ENCODE measurements at regions not wholly inside any gene's neighbourhood (a gene's known extent, or its start where the extent isn't known, plus 50 kb on each side); places are given as distances from the start of the nearest gene placed in this dataset.

DNA sequence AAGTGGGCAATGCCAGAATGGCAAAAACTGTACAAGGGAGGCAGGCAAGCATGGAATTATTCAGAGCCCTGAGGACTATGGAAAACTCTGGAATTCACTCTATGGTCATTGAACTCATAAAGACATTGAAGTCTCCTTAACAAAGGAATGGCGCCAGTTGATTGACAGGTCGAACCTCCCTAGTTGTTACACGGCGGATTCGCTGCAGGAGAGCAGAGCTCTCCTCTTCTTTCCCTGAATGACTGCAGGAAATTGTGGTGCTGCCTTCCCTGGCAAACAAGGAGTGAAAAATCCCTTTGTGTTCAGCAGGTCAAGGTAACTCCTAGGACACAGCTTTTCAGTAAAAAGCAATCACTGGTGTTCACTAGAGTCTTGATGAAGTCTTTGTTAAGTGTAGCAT is 732.8 kb upstream of the FRG1 start:
- WGBS, 2 donors (ENCODE audit: extremely low coverage in 2 of 2, insufficient read length in 2 of 2, insufficient replicate concordance in 1 of 2): no CpG with 5 or more reads among the region's 5 CpGs
- Histone ChIP-seq H3K23ac (ENCODE audit: low read depth, low read length, poor library complexity) (no peak overlapping the region), H2BK5ac (ENCODE audit: low read length) (no peak overlapping the region), H4K8ac (ENCODE audit: low read depth, low read length) (no peak overlapping the region), H2BK15ac (ENCODE audit: low read length) (no peak overlapping the region), H2BK120ac (ENCODE audit: low read depth, low read length) (no peak overlapping the region), H2AK5ac (ENCODE audit: low read depth, low read length) (no peak overlapping the region), H3K79me1 (ENCODE audit: low read depth, low read length) (no peaks in the 10 kb centered on the region), H3K36me3 (replicated peaks in 1 of 2; ENCODE audit: control insufficient read depth in 2 of 2, insufficient read depth in 2 of 2, low read length in 2 of 2) (no peaks in the 10 kb centered on the region), H3K9ac (ENCODE audit: low read depth, low read length, poor library complexity) (no peak overlapping the region), H3K4me3 (ENCODE audit: low read length in 2 of 2) (no peak overlapping the region), H3K14ac (ENCODE audit: low read length) (no peak overlapping the region), H2BK12ac (ENCODE audit: low read length) (no peak overlapping the region), H3K4me2 (ENCODE audit: insufficient read depth, low read length, poor library complexity, severe bottlenecking) (no peak overlapping the region), H2AFZ (ENCODE audit: low read length) (no peak overlapping the region), H3K27ac (replicated peaks; ENCODE audit: low read length) (no peak overlapping the region), H3K4me1 (ENCODE audit: control insufficient read depth in 2 of 2, insufficient read depth in 1 of 2, low read depth in 1 of 2, low read length in 2 of 2) (no peaks in the 10 kb centered on the region), H3K18ac (ENCODE audit: low read length) (no peak overlapping the region), H3K9me3 (replicated peaks in 1 of 2; ENCODE audit: control insufficient read depth in 2 of 2, insufficient read depth in 1 of 2, low read depth in 1 of 2, low read length in 2 of 2) (peaks cover 0 to 3% of the 10 kb centered on the region in 2 donors), H4K91ac (ENCODE audit: low read depth, low read length, poor library complexity) (no peak overlapping the region), H3K27me3 (ENCODE audit: control insufficient read depth in 3 of 3, insufficient read depth in 3 of 3, low read depth in 1 of 3, low read length in 3 of 3) (no peaks in the 10 kb centered on the region), H3K4ac (ENCODE audit: low read length) (no peak overlapping the region)
- peak; percentile 12 for DNase-seq (ENCODE audit: low spot score)

- no peak for DNase-seq (ENCODE audit: low spot score)
- Histone ChIP-seq H2BK15ac (ENCODE audit: low read length) (no peak overlapping the region), H3K27ac (replicated peaks; ENCODE audit: low read length) (no peak overlapping the region), H2BK12ac (ENCODE audit: low read length) (no peak overlapping the region), H4K91ac (ENCODE audit: low read depth, low read length, poor library complexity) (no peak overlapping the region), H3K27me3 (ENCODE audit: control insufficient read depth in 3 of 3, insufficient read depth in 3 of 3, low read depth in 1 of 3, low read length in 3 of 3) (no peaks in the 10 kb centered on the region), H2AFZ (ENCODE audit: low read length) (no peak overlapping the region), H3K23ac (ENCODE audit: low read depth, low read length, poor library complexity) (no peak overlapping the region), H3K18ac (ENCODE audit: low read length) (no peak overlapping the region), H3K9me3 (replicated peaks in 1 of 2; ENCODE audit: control insufficient read depth in 2 of 2, insufficient read depth in 1 of 2, low read depth in 1 of 2, low read length in 2 of 2) (peaks cover 0 to 6% of the 10 kb centered on the region in 2 donors), H3K79me1 (ENCODE audit: low read depth, low read length) (no peaks in the 10 kb centered on the region), H3K4me2 (ENCODE audit: insufficient read depth, low read length, poor library complexity, severe bottlenecking) (no peak overlapping the region), H3K4ac (ENCODE audit: low read length) (no peak overlapping the region), H3K14ac (ENCODE audit: low read length) (no peak overlapping the region), H3K9ac (ENCODE audit: low read depth, low read length, poor library complexity) (no peak overlapping the region), H4K8ac (ENCODE audit: low read depth, low read length) (no peak overlapping the region), H3K36me3 (replicated peaks in 1 of 2; ENCODE audit: control insufficient read depth in 2 of 2, insufficient read depth in 2 of 2, low read length in 2 of 2) (no peaks in the 10 kb centered on the region), H2AK5ac (ENCODE audit: low read depth, low read length) (no peak overlapping the region), H2BK5ac (ENCODE audit: low read length) (no peak overlapping the region), H2BK120ac (ENCODE audit: low read depth, low read length) (no peak overlapping the region), H3K4me1 (ENCODE audit: control insufficient read depth in 2 of 2, insufficient read depth in 1 of 2, low read depth in 1 of 2, low read length in 2 of 2) (peaks cover 0 to 3% of the 10 kb centered on the region in 2 donors), H3K4me3 (ENCODE audit: low read length in 2 of 2) (no peak overlapping the region)
- WGBS, 2 donors (ENCODE audit: extremely low coverage in 2 of 2, insufficient read length in 2 of 2, insufficient replicate concordance in 1 of 2): no CpG with 5 or more reads among the region's 3 CpGs
Observed at GRCh38 chr4:189215574-189215973, 725.1 kb upstream of the FRG1 start.

DNA sequence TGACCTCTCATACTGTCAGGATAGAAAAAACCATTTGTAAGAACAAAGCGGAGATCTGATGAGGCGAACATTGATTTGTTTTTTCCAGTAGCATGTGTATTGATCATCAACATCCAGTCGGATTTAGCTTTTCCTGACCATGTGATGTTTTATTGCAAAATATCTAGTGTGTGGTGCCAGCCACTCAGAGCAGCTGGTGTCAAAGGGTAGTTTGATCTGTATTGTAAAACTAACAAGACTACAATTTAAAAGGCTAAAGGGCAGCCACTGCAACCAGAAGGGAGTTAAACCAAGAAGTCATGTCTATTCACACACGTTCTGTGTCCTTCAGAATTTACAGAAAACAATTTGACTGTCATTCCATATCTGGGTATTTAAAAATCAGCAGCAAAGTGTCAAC is 719.0 kb upstream of the FRG1 start:
- no peaks in the 10 kb centered on the region for H3K36me3 ChIP-seq (replicated peaks in 1 of 2; ENCODE audit: control insufficient read depth in 2 of 2, insufficient read depth in 2 of 2, low read length in 2 of 2)
- no peak overlapping the region for H2AK5ac ChIP-seq (ENCODE audit: low read depth, low read length)
- H4K91ac ChIP-seq (ENCODE audit: low read depth, low read length, poor library complexity): no peak overlapping the region
- H4K8ac ChIP-seq (ENCODE audit: low read depth, low read length): no peak overlapping the region
- H2BK12ac ChIP-seq (ENCODE audit: low read length): no peak overlapping the region
- H3K14ac ChIP-seq (ENCODE audit: low read length): no peak overlapping the region
- no peak overlapping the region for H3K4me2 ChIP-seq (ENCODE audit: insufficient read depth, low read length, poor library complexity, severe bottlenecking)
- H3K9me3 ChIP-seq (replicated peaks in 1 of 2; ENCODE audit: control insufficient read depth in 2 of 2, insufficient read depth in 1 of 2, low read depth in 1 of 2, low read length in 2 of 2): no peaks in the 10 kb centered on the region
- H3K4me1 ChIP-seq (ENCODE audit: control insufficient read depth in 2 of 2, insufficient read depth in 1 of 2, low read depth in 1 of 2, low read length in 2 of 2): no peaks in the 10 kb centered on the region
- no peak overlapping the region for H2BK15ac ChIP-seq (ENCODE audit: low read length)
- H3K4ac ChIP-seq (ENCODE audit: low read length): no peak overlapping the region
- no peaks in the 10 kb centered on the region for H3K27me3 ChIP-seq (ENCODE audit: control insufficient read depth in 3 of 3, insufficient read depth in 3 of 3, low read depth in 1 of 3, low read length in 3 of 3)
- H3K4me3 ChIP-seq (ENCODE audit: low read length in 2 of 2): no peak overlapping the region
- WGBS, 2 donors (ENCODE audit: extremely low coverage in 2 of 2, insufficient read length in 2 of 2, insufficient replicate concordance in 1 of 2): no CpG with 5 or more reads among the region's 4 CpGs
- H3K23ac ChIP-seq (ENCODE audit: low read depth, low read length, poor library complexity): no peak overlapping the region
- no peak overlapping the region for H2AFZ ChIP-seq (ENCODE audit: low read length)
- no peak overlapping the region for H3K9ac ChIP-seq (ENCODE audit: low read depth, low read length, poor library complexity)
- no peak for DNase-seq (ENCODE audit: low spot score)
- H3K27ac ChIP-seq (replicated peaks; ENCODE audit: low read length): no peak overlapping the region
- H3K18ac ChIP-seq (ENCODE audit: low read length): no peak overlapping the region
- no peaks in the 10 kb centered on the region for H3K79me1 ChIP-seq (ENCODE audit: low read depth, low read length)
- no peak overlapping the region for H2BK5ac ChIP-seq (ENCODE audit: low read length)
- H2BK120ac ChIP-seq (ENCODE audit: low read depth, low read length): no peak overlapping the region

DNA sequence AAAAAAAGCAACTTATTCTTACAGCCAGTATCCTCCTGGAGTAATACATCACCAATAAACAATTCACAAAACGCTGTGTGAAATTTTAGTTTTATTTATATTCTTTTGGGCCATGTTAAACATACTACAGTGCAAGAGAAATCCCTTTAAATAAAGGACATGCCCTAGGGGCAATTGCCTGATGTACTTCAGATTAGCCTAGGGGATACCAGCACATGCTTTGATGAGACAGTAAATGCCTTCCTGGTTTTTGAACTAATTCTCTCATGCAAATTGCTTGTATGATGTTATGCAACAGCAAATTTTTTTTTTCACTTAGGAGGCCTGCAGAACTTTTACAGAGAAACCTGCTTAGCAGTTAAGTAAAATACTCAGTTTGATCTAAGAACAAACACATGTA is 711.9 kb upstream of the FRG1 start:
- H2BK5ac ChIP-seq (ENCODE audit: low read length): no peak overlapping the region
- no peaks in the 10 kb centered on the region for H3K79me1 ChIP-seq (ENCODE audit: low read depth, low read length)
- H2AK5ac ChIP-seq (ENCODE audit: low read depth, low read length): no peak overlapping the region
- no peak overlapping the region for H3K4ac ChIP-seq (ENCODE audit: low read length)
- H3K4me1 ChIP-seq (ENCODE audit: control insufficient read depth in 2 of 2, insufficient read depth in 1 of 2, low read depth in 1 of 2, low read length in 2 of 2): no peaks in the 10 kb centered on the region
- no peak overlapping the region for H2AFZ ChIP-seq (ENCODE audit: low read length)
- no peaks in the 10 kb centered on the region for H3K36me3 ChIP-seq (replicated peaks in 1 of 2; ENCODE audit: control insufficient read depth in 2 of 2, insufficient read depth in 2 of 2, low read length in 2 of 2)
- no peak overlapping the region for H4K8ac ChIP-seq (ENCODE audit: low read depth, low read length)
- H2BK120ac ChIP-seq (ENCODE audit: low read depth, low read length): no peak overlapping the region
- H3K23ac ChIP-seq (ENCODE audit: low read depth, low read length, poor library complexity): no peak overlapping the region
- H2BK12ac ChIP-seq (ENCODE audit: low read length): no peak overlapping the region
- H3K14ac ChIP-seq (ENCODE audit: low read length): no peak overlapping the region
- no peak overlapping the region for H3K27ac ChIP-seq (replicated peaks; ENCODE audit: low read length)
- H2BK15ac ChIP-seq (ENCODE audit: low read length): no peak overlapping the region
- H3K4me2 ChIP-seq (ENCODE audit: insufficient read depth, low read length, poor library complexity, severe bottlenecking): no peak overlapping the region
- no peaks in the 10 kb centered on the region for H3K27me3 ChIP-seq (ENCODE audit: control insufficient read depth in 3 of 3, insufficient read depth in 3 of 3, low read depth in 1 of 3, low read length in 3 of 3)
- no peaks in the 10 kb centered on the region for H3K9me3 ChIP-seq (replicated peaks in 1 of 2; ENCODE audit: control insufficient read depth in 2 of 2, insufficient read depth in 1 of 2, low read depth in 1 of 2, low read length in 2 of 2)
- DNase-seq (ENCODE audit: low spot score): no peak
- no peak overlapping the region for H4K91ac ChIP-seq (ENCODE audit: low read depth, low read length, poor library complexity)
- H3K4me3 ChIP-seq (ENCODE audit: low read length in 2 of 2): no peak overlapping the region
- no peak overlapping the region for H3K18ac ChIP-seq (ENCODE audit: low read length)
- no peak overlapping the region for H3K9ac ChIP-seq (ENCODE audit: low read depth, low read length, poor library complexity)
- no CpG with 5 or more reads among the region's 1 CpG for WGBS, 2 donors (ENCODE audit: extremely low coverage in 2 of 2, insufficient read length in 2 of 2, insufficient replicate concordance in 1 of 2)

All from neuronal stem cell (in vitro differentiated cells).